GM18868 (cell line): ENCODE measurements at regions not wholly inside any gene's neighbourhood (a gene's known extent, or its start where the extent isn't known, plus 50 kb on each side); places are given as distances from the start of the nearest gene placed in this dataset.

Experiments used
- ATAC-seq: cut with Tn5 transposase; IDR thresholded peaks from one replicate; pipeline ENCODE4 v1.9.1; 2021; ENCODE audit warnings: mild to moderate bottlenecking, moderate library complexity; ENCODE audit not compliant: unreplicated experiment

DNA sequence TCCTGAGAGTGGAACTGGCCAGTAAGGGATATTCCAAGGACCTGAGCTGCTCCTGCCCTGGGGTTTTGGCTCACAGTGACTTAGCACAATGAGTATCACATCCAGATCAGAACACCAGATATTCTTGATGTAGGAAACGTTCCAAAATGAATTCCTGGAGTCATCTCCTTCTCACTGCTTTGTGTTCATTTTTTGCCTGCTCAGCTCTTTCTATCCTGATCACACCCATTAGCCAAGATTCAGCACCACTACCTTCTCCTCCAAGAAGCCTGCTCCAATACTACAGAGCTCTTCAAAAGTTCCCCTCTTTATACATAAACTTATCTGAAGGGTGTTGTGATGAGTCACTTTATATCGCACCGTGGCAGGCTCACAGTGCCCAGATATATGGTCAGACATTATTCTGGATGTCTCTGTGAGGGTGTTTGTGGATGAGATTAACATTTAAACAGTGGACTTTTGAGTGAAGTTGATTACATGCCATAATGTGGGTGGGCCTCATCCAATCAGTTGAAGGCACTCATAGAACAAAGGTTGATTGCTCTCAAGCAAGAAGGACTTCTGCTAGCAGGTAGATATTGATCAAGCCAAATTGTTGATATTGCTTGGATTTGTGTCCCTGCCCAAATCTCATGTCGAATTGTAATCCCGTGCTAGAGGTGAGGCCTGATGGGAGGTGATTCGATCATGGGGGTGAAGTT, 1155.2 kb upstream of the AUTS2 start:
- ATAC-seq, result no peak

DNA sequence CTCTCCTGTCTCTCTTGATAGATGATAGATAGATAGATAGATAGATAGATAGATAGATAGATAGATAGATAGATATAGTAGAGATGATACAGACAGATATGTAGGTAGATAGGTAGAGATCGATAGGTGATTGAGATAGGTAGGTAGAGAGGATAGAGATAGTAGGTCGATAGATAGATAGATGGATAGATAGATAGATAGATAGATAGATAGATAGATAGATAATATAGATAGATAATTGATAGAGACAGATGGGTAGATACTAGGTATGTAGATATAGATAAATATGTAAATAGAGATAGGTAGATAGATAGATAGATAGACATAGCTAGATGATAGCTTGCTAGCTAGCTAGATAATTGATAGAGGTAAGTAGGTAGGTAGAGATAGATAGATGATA, 1154.2 kb upstream of the AUTS2 start:
- ATAC-seq, result no peak

DNA sequence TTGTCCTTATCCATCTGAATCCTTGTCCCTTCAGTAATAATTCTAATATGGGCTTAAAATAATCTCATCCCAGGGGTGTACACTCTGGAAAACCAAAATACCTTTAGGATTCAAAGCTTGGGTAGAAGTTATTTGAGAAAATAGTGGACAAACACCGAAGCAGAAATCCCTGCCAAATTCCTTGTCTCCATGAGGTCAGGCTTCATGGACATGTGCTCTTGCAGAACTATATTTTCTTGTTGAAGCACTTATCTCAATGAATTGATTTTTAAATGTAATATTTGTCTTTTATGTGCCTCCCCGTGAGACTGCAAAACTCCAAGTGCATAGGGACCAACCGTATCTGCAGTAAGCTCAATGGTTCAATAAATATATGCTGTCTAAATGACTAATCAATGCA, 1153.3 kb upstream of the AUTS2 start:
- ATAC-seq, result no peak

- no peak for ATAC-seq
Measured at GRCh38 chr7:68446183-68446582, 1152.1 kb upstream of the AUTS2 start.

DNA sequence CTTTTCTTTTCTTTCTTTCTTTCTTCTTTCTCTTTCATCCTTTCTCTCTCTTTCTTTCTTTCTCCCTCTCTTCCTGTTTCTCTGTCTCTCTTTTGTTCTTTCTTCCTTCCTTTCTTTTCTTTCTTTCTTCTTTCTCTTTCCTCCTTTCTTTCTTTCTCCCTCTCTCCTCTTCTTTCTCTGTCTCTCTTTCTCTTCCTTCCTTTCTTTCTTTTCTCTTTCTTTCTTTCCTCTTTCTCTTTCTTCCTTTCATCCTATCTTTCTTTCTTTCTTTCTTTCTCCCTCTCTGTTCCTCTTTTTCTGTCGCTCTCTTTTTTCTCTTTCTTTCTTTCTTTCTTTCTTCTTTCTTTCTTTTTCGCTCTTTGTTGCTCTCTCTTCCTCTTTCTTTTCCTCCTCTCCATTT, 1149.2 kb upstream of the AUTS2 start:
- ATAC-seq, result no peak

DNA sequence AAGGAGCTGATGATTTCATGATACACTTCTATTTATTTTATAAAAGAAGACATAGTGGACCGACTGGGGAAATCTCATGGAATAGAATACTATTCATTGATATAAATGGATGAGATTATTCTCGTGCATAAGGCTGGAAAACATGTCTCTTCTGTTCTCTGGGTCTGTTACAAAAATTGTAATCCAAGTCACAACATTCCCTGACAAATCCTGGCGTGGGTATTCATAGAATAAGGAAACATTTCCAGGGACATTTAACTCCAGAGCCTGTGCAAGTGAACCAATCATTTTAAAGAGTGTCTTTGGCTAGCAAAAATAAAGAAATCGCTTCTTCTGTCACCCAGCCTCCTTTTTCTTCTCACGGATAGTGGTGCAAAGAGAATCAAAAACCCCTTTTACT, 1148.5 kb upstream of the AUTS2 start:
- no peak for ATAC-seq

- ATAC-seq, result no peak
Measured at GRCh38 chr7:68454931-68455330, 1143.3 kb upstream of the AUTS2 start.

DNA sequence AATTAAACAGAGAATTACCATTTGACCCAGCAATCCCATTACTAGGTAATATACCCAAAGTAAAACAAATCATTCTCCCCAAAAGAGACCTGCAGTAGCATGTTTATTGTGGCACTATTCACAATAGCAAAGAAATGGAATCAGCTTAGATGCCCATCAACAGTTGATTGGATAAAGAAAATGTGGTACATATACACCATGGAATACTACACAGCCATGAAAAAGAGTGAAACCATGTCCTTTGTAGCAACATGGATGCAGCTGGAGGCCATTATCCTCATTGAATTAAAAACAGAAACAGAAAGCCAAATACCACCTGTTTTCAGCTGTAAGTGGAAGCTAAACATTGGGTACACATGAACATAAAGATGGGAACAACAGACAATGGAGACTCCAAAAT, 1141.8 kb upstream of the AUTS2 start:
- ATAC-seq, result no peak

DNA sequence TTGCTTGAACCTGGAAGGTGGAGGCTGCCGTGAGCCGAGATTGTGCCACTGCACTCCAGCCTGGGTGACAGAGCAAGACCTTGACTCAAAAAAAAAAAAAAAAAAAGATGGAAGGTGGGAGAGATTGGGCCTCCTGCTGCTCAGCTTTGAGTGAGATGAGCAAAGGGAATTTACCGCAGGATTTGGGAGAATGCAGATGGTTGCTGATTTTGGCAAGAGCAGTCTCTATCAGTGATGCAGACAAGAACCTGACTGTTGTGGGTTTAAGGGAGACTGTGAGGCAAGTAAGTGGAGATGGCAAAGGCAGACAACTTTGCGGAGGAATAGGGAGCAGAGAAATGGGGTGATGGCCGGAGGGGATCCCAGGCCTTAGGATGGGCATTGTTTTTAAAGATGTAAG, 1140.8 kb upstream of the AUTS2 start:
- no peak for ATAC-seq

GRCh38 chr7:68458010-68458908, 1140.0 kb upstream of the AUTS2 start:
- no peak for ATAC-seq

DNA sequence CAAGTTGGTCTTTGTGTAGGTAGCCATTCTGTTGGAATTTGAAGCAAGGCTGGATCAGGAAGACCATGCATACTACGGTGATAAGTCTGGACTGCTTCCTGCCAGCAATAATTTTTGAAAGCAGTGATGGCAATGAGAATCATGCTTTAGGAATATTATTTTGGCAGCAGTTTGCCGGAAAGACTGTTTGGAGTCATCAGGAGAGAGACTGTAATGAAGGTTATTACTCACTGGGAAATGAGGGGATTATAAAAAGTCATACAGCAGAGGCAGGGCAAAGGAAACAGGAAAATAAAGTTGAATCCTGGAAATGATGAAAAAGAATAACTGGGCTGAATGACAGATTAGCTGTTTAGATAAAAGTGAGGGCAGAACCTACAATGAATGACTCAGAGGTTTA, 1136.8 kb upstream of the AUTS2 start:
- ATAC-seq, result no peak

DNA sequence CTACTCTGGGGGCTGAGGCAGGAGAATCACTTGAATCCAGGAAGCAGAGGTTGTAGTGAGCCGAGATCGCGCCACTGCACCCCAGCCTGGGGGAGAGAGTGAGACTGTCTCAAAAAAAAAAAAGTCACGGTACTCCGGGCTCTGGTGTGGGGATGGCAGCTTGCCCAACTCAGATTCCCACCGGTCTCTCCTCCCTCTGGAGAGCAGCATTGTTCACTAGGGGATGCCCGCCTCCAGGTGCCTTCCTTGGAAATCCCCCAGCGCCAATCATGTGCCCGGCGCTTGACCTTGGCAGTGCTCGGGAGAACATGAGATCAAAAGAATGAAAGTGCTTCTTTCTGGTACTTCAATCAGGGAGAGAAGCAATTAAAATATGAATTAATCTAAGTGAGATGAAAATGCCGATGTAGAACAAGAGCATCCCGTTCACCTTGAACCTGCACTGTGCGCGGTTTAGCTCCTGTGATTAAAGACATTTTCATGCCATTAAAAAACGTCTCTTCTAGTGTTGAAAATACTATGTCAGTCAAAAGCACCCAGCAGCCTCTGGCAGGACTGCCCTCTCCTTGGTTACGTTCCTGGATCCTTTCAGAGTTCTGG, 1127.3 kb upstream of the AUTS2 start:
- no peak for ATAC-seq

GRCh38 chr7:68472688-68473087, 1125.6 kb upstream of the AUTS2 start:
- no peak for ATAC-seq

DNA sequence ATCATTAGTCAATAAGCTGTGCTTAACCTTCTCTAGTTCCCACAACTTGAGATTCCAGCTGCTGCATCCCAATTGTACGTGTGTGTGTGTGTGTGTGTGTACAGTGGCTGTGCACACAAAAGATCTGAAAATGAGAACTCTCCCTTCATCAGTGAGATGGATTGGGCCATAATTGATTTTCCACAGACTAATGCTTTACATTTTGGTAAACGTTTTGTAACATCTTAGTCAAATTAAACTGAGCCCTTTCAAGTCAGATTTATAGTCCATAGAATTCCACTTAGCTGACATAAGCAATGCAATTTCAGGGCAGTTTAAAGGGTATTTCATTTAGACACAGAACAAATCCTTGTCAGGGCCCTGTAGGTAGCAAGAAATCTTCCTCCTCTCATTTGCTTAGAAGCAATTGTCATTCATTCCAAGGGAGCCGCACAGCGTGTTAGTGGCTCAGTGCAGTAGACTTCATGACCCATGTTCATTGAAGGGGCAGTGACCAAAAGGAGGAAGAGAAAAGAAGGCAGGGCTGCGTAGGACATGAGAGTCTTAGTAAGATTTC, 1123.5 kb upstream of the AUTS2 start:
- no peak for ATAC-seq

- ATAC-seq, result no peak
Measured at GRCh38 chr7:68476966-68477365, 1121.3 kb upstream of the AUTS2 start.

GRCh38 chr7:68478326-68478725, 1119.9 kb upstream of the AUTS2 start:
- ATAC-seq, result no peak

- no peak for ATAC-seq
Measured at GRCh38 chr7:68482800-68483199, 1115.5 kb upstream of the AUTS2 start.

GRCh38 chr7:68484731-68485130, 1113.5 kb upstream of the AUTS2 start:
- ATAC-seq, result no peak

- no peak for ATAC-seq
Measured at GRCh38 chr7:68485253-68485917, 1112.9 kb upstream of the AUTS2 start.

DNA sequence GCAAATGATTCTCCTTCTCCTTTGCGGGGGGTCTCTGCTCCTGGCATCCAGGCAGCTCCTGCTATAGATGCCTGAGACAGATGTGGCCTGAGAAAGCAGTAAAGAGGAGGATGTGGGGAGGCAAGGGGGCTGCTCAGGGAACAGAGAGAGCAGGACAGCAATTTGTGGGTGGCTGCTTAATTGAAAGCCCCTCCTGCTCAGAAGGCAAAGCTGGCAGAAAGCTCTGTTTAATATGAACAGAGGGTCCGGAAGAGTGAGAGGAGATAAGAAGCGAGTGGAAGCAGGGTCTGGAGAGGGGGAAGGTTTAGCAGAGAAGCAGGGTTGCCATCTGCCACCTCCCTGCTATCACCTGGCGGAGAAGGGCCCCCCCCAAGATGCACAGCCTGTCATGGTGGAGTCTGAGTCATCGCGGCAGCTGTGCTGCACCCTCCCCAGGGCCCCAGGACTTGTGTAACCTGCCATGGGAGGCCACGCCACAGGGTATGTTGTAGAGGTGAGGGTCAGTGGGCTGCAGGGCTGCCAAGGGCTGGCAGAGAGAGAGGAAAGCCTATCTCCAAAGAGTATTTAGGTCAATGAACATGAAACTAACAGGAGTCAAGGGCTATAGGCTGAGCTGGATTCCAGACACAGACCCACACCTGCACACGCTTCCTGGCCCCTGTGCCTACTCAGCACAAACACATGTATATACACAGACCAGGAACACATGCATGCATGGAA, 1109.8 kb upstream of the AUTS2 start:
- ATAC-seq, result no peak
